SK-N-SH (cell line): ENCODE measurements at regions not wholly inside any gene's neighbourhood (a gene's known extent, or its start where the extent isn't known, plus 50 kb on each side); places are given as distances from the start of the nearest gene placed in this dataset.

ENCODE experiments used
- FOSL2 ChIP-seq: IDR thresholded peaks from 2 replicates; pipeline ENCODE4 v1.4.0; 2012; ENCODE audit warnings: low read depth, mild to moderate bottlenecking, moderate library complexity, borderline replicate concordance
- FOXJ3 ChIP-seq: sonication (generic); formaldehyde crosslinking; IDR thresholded peaks from 2 replicates; pipeline ENCODE4 v1.5.1; 2020; ENCODE audit warnings: mild to moderate bottlenecking, missing genetic modification reagents
- MXI1 ChIP-seq: IDR thresholded peaks from 2 replicates; pipeline ENCODE4 v1.6.1; 2012; ENCODE audit warnings: mild to moderate bottlenecking, low read depth, low read length, improper control_type of control experiment
- POLR2AphosphoS5 ChIP-seq: IDR thresholded peaks from 2 replicates; pipeline ENCODE4 v1.6.1; 2012; ENCODE audit warnings: low read depth, low read length
- RAD21 ChIP-seq: IDR thresholded peaks from 2 replicates; pipeline ENCODE4 v1.6.1; 2012; ENCODE audit warnings: mild to moderate bottlenecking, low read length
- RFX5 ChIP-seq: IDR thresholded peaks from 2 replicates; pipeline ENCODE4 v1.6.1; 2012; ENCODE audit warnings: mild to moderate bottlenecking, improper control_type of control experiment, low read length
- SMC3 ChIP-seq: IDR thresholded peaks from 2 replicates; pipeline ENCODE4 v1.6.1; 2012; ENCODE audit warnings: low read depth, low read length, improper control_type of control experiment
- TF ChIP-seq, protein P1 (sequence below): fragments of 200-600 bp; sonication (generic); IDR thresholded peaks from 2 replicates; pipeline ENCODE4 v1.6.1; 2017; ENCODE audit warnings: antibody characterized with exemption, mild to moderate bottlenecking, moderate library complexity
- TF ChIP-seq, protein P2 (sequence below): IDR thresholded peaks from 2 replicates; pipeline ENCODE4 v1.6.1; 2012; ENCODE audit warnings: mild to moderate bottlenecking, low read depth, low read length, moderate library complexity
- TF ChIP-seq, protein P3 (sequence below): fragments of 150-350 bp; IDR thresholded peaks from 2 replicates; pipeline ENCODE4 v1.6.1; 2017; ENCODE audit warnings: antibody characterized with exemption, low read length, low read depth, borderline replicate concordance
- TF ChIP-seq, protein P4 (sequence below): IDR thresholded peaks from 2 replicates; pipeline ENCODE4 v1.4.0; 2012; ENCODE audit warnings: low read depth, borderline replicate concordance

DNA sequence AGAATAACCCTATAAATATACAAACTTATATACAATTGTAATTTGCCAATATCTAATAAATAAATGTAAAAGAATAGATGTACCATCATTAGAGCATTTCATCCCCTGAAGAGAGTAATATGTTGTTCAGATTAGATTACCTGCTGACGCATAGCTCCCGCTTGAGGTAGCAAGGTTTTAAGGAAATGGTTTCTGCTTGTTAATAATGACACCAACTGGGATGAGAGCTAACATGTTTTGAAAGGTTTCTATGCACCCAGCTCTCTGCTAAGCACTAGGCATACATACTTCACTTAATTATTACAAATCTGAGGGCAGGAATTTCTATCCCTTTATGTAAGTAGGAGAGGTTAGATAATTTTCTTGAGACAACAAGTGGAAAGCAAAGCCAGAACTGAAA, 1003.3 kb upstream of the SORCS1 start:
- TF ChIP-seq, protein P1, sequence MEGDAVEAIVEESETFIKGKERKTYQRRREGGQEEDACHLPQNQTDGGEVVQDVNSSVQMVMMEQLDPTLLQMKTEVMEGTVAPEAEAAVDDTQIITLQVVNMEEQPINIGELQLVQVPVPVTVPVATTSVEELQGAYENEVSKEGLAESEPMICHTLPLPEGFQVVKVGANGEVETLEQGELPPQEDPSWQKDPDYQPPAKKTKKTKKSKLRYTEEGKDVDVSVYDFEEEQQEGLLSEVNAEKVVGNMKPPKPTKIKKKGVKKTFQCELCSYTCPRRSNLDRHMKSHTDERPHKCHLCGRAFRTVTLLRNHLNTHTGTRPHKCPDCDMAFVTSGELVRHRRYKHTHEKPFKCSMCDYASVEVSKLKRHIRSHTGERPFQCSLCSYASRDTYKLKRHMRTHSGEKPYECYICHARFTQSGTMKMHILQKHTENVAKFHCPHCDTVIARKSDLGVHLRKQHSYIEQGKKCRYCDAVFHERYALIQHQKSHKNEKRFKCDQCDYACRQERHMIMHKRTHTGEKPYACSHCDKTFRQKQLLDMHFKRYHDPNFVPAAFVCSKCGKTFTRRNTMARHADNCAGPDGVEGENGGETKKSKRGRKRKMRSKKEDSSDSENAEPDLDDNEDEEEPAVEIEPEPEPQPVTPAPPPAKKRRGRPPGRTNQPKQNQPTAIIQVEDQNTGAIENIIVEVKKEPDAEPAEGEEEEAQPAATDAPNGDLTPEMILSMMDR = no peak
- TF ChIP-seq FOXJ3 = no peak
- TF ChIP-seq POLR2AphosphoS5 = no peak
- no peak for TF ChIP-seq RFX5
- TF ChIP-seq, protein P2, sequence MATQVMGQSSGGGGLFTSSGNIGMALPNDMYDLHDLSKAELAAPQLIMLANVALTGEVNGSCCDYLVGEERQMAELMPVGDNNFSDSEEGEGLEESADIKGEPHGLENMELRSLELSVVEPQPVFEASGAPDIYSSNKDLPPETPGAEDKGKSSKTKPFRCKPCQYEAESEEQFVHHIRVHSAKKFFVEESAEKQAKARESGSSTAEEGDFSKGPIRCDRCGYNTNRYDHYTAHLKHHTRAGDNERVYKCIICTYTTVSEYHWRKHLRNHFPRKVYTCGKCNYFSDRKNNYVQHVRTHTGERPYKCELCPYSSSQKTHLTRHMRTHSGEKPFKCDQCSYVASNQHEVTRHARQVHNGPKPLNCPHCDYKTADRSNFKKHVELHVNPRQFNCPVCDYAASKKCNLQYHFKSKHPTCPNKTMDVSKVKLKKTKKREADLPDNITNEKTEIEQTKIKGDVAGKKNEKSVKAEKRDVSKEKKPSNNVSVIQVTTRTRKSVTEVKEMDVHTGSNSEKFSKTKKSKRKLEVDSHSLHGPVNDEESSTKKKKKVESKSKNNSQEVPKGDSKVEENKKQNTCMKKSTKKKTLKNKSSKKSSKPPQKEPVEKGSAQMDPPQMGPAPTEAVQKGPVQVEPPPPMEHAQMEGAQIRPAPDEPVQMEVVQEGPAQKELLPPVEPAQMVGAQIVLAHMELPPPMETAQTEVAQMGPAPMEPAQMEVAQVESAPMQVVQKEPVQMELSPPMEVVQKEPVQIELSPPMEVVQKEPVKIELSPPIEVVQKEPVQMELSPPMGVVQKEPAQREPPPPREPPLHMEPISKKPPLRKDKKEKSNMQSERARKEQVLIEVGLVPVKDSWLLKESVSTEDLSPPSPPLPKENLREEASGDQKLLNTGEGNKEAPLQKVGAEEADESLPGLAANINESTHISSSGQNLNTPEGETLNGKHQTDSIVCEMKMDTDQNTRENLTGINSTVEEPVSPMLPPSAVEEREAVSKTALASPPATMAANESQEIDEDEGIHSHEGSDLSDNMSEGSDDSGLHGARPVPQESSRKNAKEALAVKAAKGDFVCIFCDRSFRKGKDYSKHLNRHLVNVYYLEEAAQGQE = no peak
- TF ChIP-seq MXI1 = no peak
- TF ChIP-seq FOSL2 = no peak
- TF ChIP-seq, protein P3, sequence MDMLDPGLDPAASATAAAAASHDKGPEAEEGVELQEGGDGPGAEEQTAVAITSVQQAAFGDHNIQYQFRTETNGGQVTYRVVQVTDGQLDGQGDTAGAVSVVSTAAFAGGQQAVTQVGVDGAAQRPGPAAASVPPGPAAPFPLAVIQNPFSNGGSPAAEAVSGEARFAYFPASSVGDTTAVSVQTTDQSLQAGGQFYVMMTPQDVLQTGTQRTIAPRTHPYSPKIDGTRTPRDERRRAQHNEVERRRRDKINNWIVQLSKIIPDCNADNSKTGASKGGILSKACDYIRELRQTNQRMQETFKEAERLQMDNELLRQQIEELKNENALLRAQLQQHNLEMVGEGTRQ = no peak
- TF ChIP-seq RAD21 = no peak
- TF ChIP-seq, protein P4, sequence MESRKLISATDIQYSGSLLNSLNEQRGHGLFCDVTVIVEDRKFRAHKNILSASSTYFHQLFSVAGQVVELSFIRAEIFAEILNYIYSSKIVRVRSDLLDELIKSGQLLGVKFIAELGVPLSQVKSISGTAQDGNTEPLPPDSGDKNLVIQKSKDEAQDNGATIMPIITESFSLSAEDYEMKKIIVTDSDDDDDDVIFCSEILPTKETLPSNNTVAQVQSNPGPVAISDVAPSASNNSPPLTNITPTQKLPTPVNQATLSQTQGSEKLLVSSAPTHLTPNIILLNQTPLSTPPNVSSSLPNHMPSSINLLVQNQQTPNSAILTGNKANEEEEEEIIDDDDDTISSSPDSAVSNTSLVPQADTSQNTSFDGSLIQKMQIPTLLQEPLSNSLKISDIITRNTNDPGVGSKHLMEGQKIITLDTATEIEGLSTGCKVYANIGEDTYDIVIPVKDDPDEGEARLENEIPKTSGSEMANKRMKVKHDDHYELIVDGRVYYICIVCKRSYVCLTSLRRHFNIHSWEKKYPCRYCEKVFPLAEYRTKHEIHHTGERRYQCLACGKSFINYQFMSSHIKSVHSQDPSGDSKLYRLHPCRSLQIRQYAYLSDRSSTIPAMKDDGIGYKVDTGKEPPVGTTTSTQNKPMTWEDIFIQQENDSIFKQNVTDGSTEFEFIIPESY = no peak
- TF ChIP-seq SMC3 = no peak
